ENCODE measurements at regions not wholly inside any gene's neighbourhood (a gene's known extent, or its start where the extent isn't known, plus 50 kb on each side); places are given as distances from the start of the nearest gene placed in this dataset.

GRCh38 chr6:94680669-94681212 is 896.6 kb upstream of the MANEA start:
- TF ChIP-seq, protein P1, sequence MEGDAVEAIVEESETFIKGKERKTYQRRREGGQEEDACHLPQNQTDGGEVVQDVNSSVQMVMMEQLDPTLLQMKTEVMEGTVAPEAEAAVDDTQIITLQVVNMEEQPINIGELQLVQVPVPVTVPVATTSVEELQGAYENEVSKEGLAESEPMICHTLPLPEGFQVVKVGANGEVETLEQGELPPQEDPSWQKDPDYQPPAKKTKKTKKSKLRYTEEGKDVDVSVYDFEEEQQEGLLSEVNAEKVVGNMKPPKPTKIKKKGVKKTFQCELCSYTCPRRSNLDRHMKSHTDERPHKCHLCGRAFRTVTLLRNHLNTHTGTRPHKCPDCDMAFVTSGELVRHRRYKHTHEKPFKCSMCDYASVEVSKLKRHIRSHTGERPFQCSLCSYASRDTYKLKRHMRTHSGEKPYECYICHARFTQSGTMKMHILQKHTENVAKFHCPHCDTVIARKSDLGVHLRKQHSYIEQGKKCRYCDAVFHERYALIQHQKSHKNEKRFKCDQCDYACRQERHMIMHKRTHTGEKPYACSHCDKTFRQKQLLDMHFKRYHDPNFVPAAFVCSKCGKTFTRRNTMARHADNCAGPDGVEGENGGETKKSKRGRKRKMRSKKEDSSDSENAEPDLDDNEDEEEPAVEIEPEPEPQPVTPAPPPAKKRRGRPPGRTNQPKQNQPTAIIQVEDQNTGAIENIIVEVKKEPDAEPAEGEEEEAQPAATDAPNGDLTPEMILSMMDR (IDR thresholded peaks at IDR 0.05): no peak
- no peak for TF ChIP-seq POLR2A (IDR thresholded peaks at IDR 0.05)

Data from heart left ventricle (tissue), 13 donors.